Trophoblast cell (in vitro differentiated cells and primary cell): ENCODE measurements at regions not wholly inside any gene's neighbourhood (a gene's known extent, or its start where the extent isn't known, plus 50 kb on each side); places are given as distances from the start of the nearest gene placed in this dataset.
A peak's percentile ranks its signal among the peaks of the same experiment; 100 is the strongest.

Experiments
- DNase-seq, 2 donors: peaks; one replicate each; pipeline ENCODE4 v3.0.0-alpha.2; 2016
- H2AFZ ChIP-seq: 2 replicates; pipeline ENCODE4 v1.6.1; 2013; ENCODE audit warnings: low read length, moderate library complexity, mild to moderate bottlenecking; ENCODE audit not compliant: insufficient read depth, poor library complexity
- H2AK5ac ChIP-seq: 2 replicates; pipeline ENCODE4 v1.6.1; 2013; ENCODE audit warnings: mild to moderate bottlenecking, low read length
- H2BK120ac ChIP-seq: 2 replicates; pipeline ENCODE4 v1.6.1; 2013; ENCODE audit warnings: low read length, mild to moderate bottlenecking, moderate library complexity; ENCODE audit not compliant: insufficient read depth, poor library complexity
- H2BK12ac ChIP-seq: 2 replicates; pipeline ENCODE4 v1.6.1; 2013; ENCODE audit warnings: mild to moderate bottlenecking, low read length, moderate library complexity
- H2BK5ac ChIP-seq: 2 replicates; pipeline ENCODE4 v1.6.1; 2013; ENCODE audit warnings: low read length, low read depth, moderate library complexity, mild to moderate bottlenecking; ENCODE audit not compliant: poor library complexity
- H3K14ac ChIP-seq: 2 replicates; pipeline ENCODE4 v1.6.1; 2013; ENCODE audit warnings: mild to moderate bottlenecking, low read length
- H3K18ac ChIP-seq: 2 replicates; pipeline ENCODE4 v1.6.1; 2013; ENCODE audit warnings: mild to moderate bottlenecking, low read length
- H3K23ac ChIP-seq: 2 replicates; pipeline ENCODE4 v1.6.1; 2013; ENCODE audit warnings: low read length
- H3K27ac ChIP-seq: 2 replicates; pipeline ENCODE4 v1.5.1; 2013; ENCODE audit warnings: low read depth, mild to moderate bottlenecking, inconsistent platforms, low read length, moderate library complexity
- H3K27me3 ChIP-seq: 2 replicates; pipeline ENCODE4 v1.6.1; 2013; ENCODE audit warnings: inconsistent platforms, mild to moderate bottlenecking, low read length, moderate library complexity; ENCODE audit not compliant: insufficient read depth
- H3K36me3 ChIP-seq, 2 experiments: 1 replicate in 1 of 2; 2 replicates in 1 of 2; pipeline ENCODE4 v1.6.1; 2013; ENCODE audit warnings: low read length in 2 of 2, mild to moderate bottlenecking in 2 of 2, moderate library complexity in 1 of 2; ENCODE audit not compliant: insufficient read depth in 2 of 2, control insufficient read depth in 1 of 2
- H3K4ac ChIP-seq: 2 replicates; pipeline ENCODE4 v1.6.1; 2013; ENCODE audit warnings: low read depth, mild to moderate bottlenecking, low read length, moderate library complexity
- H3K4me1 ChIP-seq, 2 experiments: 1 replicate in 1 of 2; 2 replicates in 1 of 2; pipeline ENCODE4 v1.6.1; 2013; ENCODE audit warnings: low read length in 2 of 2, mild to moderate bottlenecking in 2 of 2, moderate library complexity in 1 of 2; ENCODE audit not compliant: insufficient read depth in 2 of 2, control insufficient read depth in 1 of 2
- H3K4me2 ChIP-seq: 2 replicates; pipeline ENCODE4 v1.6.1; 2013; ENCODE audit warnings: inconsistent platforms, mild to moderate bottlenecking, low read length, moderate library complexity
- H3K4me3 ChIP-seq: 2 replicates; pipeline ENCODE4 v1.5.1; 2013; ENCODE audit warnings: mild to moderate bottlenecking, low read depth, low read length, inconsistent platforms
- H3K79me1 ChIP-seq: one replicate; pipeline ENCODE4 v1.6.1; 2013; ENCODE audit warnings: low read length
- H3K79me2 ChIP-seq: 2 replicates; pipeline ENCODE4 v1.6.1; 2013; ENCODE audit warnings: low read length, mild to moderate bottlenecking; ENCODE audit not compliant: control insufficient read depth, insufficient read depth, poor library complexity
- H3K9ac ChIP-seq: 2 replicates; pipeline ENCODE4 v1.6.1; 2013; ENCODE audit warnings: mild to moderate bottlenecking, low read length
- H3K9me3 ChIP-seq: 2 replicates; pipeline ENCODE4 v1.6.1; 2013; ENCODE audit warnings: low read depth, mild to moderate bottlenecking, control low read depth, inconsistent platforms, low read length; ENCODE audit not compliant: insufficient read depth
- H4K12ac ChIP-seq: 2 replicates; pipeline ENCODE4 v1.6.1; 2013; ENCODE audit warnings: low read depth, mild to moderate bottlenecking, low read length, moderate library complexity
- H4K8ac ChIP-seq: 2 replicates; pipeline ENCODE4 v1.6.1; 2013; ENCODE audit warnings: low read depth, mild to moderate bottlenecking, low read length, moderate library complexity
- H4K91ac ChIP-seq: one replicate; pipeline ENCODE4 v1.6.1; 2013; ENCODE audit warnings: low read depth, mild to moderate bottlenecking, low read length, moderate library complexity
- WGBS: extraction: QIAGEN DNeasy Blood & Tissue Kit; methylation state at CpG from one replicate; pipeline ENCODE4 v1.1.7; 2013; ENCODE audit warnings: missing lambda C conversion rate; ENCODE audit not compliant: insufficient read length, insufficient coverage; ENCODE audit errors: extremely low coverage; 5-methylcytosine and 5-hydroxymethylcytosine counted together

DNA sequence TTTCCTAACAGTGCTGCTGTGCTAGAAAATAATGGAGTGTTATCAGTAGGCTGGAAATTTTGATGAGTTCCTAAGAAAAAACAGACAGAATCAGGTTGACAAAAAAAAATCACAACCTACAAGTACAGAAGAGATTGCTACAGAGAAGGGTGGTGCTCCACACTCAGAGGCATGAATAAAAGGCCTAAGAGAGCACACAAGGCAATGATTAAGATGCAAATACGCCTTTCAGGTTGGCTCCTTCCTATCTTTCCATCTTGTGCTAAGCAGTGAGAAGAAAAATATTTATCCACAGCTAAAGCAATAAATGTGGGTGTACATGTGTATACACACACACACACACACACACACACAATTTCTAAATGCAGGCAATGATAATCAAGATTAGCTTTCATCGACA is 130.6 kb upstream of the UBE2E3 start:
- Histone ChIP-seq H3K27ac (no peak overlapping the region), H3K9ac (no peak overlapping the region), H2BK5ac (no peak overlapping the region), H3K4me1 (no peaks in the 10 kb centered on the region), H3K14ac (no peak overlapping the region), H4K8ac (no peak overlapping the region), H3K79me2 (no peaks in the 10 kb centered on the region), H4K12ac (no peak overlapping the region), H3K36me3 (no peaks in the 10 kb centered on the region), H3K79me1 (no peaks in the 10 kb centered on the region), H3K9me3 (no peaks in the 10 kb centered on the region), H3K4me2 (no peak overlapping the region), H3K4ac (no peak overlapping the region), H2AFZ (no peak overlapping the region), H2BK120ac (no peak overlapping the region), H2BK12ac (no peak overlapping the region), H3K27me3 (no peaks in the 10 kb centered on the region), H3K18ac (no peak overlapping the region), H3K23ac (no peak overlapping the region), H4K91ac (no peak overlapping the region), H2AK5ac (no peak overlapping the region), H3K4me3 (no peak overlapping the region)
- DNase-seq = no peak
- no CpG with 5 or more reads among the region's 2 CpGs for WGBS

DNA sequence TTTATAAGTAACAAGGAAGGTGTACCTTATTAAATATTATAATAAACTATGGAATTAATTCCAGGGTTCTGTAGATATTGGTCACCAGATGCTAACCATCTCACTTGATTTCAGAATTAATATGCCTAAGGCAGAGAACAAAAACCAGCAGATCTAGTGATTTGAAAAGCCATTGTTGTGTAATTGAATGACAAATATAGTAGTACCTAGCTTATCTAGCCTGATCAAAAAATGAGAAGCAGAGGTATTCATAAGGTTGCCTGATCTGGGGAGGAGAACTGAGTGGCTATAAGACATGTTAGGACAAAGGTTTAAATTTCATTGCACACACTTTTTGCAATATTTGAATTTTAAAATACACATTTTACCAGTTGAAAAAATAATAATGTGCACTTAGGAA is 132.0 kb upstream of the UBE2E3 start:
- H3K4me1 ChIP-seq = no peaks in the 10 kb centered on the region
- H4K8ac ChIP-seq = no peak overlapping the region
- H2BK12ac ChIP-seq = no peak overlapping the region
- no peak overlapping the region for H4K91ac ChIP-seq
- DNase-seq = peak in 1 of 2 donors; percentile 71
- no peaks in the 10 kb centered on the region for H3K36me3 ChIP-seq
- no peak overlapping the region for H3K4me3 ChIP-seq
- no peak overlapping the region for H2AFZ ChIP-seq
- H4K12ac ChIP-seq = no peak overlapping the region
- no peaks in the 10 kb centered on the region for H3K79me1 ChIP-seq
- no peak overlapping the region for H3K4ac ChIP-seq
- no peaks in the 10 kb centered on the region for H3K27me3 ChIP-seq
- no peak overlapping the region for H3K14ac ChIP-seq
- no peaks in the 10 kb centered on the region for H3K79me2 ChIP-seq
- H3K9me3 ChIP-seq = no peaks in the 10 kb centered on the region
- H3K23ac ChIP-seq = no peak overlapping the region
- H3K4me2 ChIP-seq = no peak overlapping the region
- H3K9ac ChIP-seq = no peak overlapping the region
- H3K27ac ChIP-seq = no peak overlapping the region
- no peak overlapping the region for H2BK120ac ChIP-seq
- H3K18ac ChIP-seq = no peak overlapping the region
- H2BK5ac ChIP-seq = no peak overlapping the region
- H2AK5ac ChIP-seq = no peak overlapping the region

DNA sequence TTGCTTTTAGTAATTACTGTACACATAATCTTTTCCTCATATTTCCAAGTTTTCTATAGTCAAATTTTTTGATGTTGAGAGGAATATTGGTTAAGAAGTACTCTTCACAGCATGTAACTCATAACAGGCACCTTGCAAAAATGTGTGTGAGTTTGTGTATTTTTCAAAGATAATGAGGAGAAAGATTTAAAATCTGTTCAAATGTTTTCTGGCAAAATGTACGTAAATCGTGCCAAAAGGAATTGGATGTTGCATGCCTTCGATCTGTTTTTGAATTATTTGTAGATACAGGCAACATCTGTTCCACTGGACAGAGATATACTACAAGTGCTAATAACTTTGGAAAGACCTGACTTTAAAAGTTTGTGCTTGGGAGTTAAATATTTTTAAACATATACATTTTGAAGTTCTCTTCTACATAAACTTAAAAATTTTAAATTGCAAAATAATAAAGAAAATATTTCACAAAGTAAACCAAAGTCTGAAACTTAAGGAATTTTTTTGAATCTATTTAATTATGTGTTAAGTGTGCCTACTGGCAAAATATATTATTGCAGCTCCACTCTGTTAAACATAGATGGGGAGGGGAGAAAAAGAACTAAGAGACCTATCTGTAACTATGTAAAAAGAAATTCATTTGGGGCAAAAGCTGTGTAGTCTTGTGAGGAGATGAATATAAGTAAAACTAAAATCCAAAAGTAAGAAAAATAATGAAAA is 133.5 kb upstream of the UBE2E3 start:
- no peak overlapping the region for H2BK120ac ChIP-seq
- H3K9ac ChIP-seq = no peak overlapping the region
- no peaks in the 10 kb centered on the region for H3K79me1 ChIP-seq
- no peak overlapping the region for H3K4me3 ChIP-seq
- H2BK5ac ChIP-seq = no peak overlapping the region
- H4K8ac ChIP-seq = no peak overlapping the region
- no peak overlapping the region for H3K14ac ChIP-seq
- H3K4ac ChIP-seq = no peak overlapping the region
- H3K4me2 ChIP-seq = no peak overlapping the region
- H3K18ac ChIP-seq = no peak overlapping the region
- no peaks in the 10 kb centered on the region for H3K79me2 ChIP-seq
- WGBS = no CpG with 5 or more reads among the region's 3 CpGs
- no peaks in the 10 kb centered on the region for H3K36me3 ChIP-seq
- H2BK12ac ChIP-seq = no peak overlapping the region
- no peak overlapping the region for H4K12ac ChIP-seq
- no peaks in the 10 kb centered on the region for H3K9me3 ChIP-seq
- H3K27ac ChIP-seq = no peak overlapping the region
- H3K4me1 ChIP-seq = no peaks in the 10 kb centered on the region
- no peak overlapping the region for H2AK5ac ChIP-seq
- H3K23ac ChIP-seq = no peak overlapping the region
- no peaks in the 10 kb centered on the region for H3K27me3 ChIP-seq
- DNase-seq = no peak
- no peak overlapping the region for H2AFZ ChIP-seq
- no peak overlapping the region for H4K91ac ChIP-seq

DNA sequence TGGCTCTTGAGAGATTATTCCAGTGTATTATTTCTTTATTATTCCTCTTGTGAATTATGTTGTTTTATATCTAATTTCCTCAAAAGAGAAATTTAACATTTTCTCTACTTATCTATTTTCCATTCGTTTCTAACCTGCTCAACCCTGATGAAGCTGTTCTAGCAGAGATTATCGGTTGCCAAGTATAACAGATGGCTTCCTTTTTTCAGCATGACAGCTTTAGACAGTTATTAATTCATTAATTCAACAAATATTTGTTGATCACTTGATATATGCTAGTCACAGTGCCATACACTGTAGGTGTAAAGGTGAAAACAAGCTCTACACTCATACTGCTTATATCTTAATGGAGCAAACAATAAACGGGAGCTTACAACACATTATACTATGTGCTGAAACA is 137.9 kb upstream of the UBE2E3 start:
- Histone ChIP-seq H2BK12ac (no peak overlapping the region), H3K9me3 (no peaks in the 10 kb centered on the region)
- WGBS = no CpG with 5 or more reads among the region's 3 CpGs

More for the DNA sequence above, 137.9 kb upstream of the UBE2E3 start:
- Histone ChIP-seq H3K23ac (no peak overlapping the region), H2BK5ac (no peak overlapping the region), H3K36me3 (no peaks in the 10 kb centered on the region), H2AFZ (no peak overlapping the region), H4K12ac (no peak overlapping the region), H3K79me2 (no peaks in the 10 kb centered on the region), H3K9ac (no peak overlapping the region), H2AK5ac (no peak overlapping the region), H3K79me1 (no peaks in the 10 kb centered on the region), H3K4me3 (no peak overlapping the region), H4K91ac (no peak overlapping the region), H3K4me2 (no peak overlapping the region), H3K27me3 (no peaks in the 10 kb centered on the region), H3K4ac (no peak overlapping the region), H3K27ac (no peak overlapping the region), H4K8ac (no peak overlapping the region), H3K18ac (no peak overlapping the region), H3K4me1 (no peaks in the 10 kb centered on the region), H3K14ac (no peak overlapping the region), H2BK120ac (no peak overlapping the region)
- DNase-seq = no peak
